Epidermal melanocyte (primary cell): ENCODE measurements at regions not wholly inside any gene's neighbourhood (a gene's known extent, or its start where the extent isn't known, plus 50 kb on each side); places are given as distances from the start of the nearest gene placed in this dataset.

Source experiments
- DNase-seq: peaks from one replicate; pipeline ENCODE4 v3.0.0; 2011; ENCODE audit warnings: low spot score; ENCODE audit not compliant: insufficient read length

GRCh38 chr6:148274809-148275208 lies 67.8 kb upstream of the SASH1 start:
- no peak for DNase-seq

GRCh38 chr6:148285205-148285604 lies 57.4 kb upstream of the SASH1 start:
- no peak for DNase-seq

- DNase-seq: no peak
These were observed 56.1 kb upstream of the SASH1 start for GRCh38 chr6:148286563-148286962.

- no peak for DNase-seq
These were observed 54.9 kb upstream of the SASH1 start for GRCh38 chr6:148287623-148288333.

GRCh38 chr6:148288541-148288940 lies 54.1 kb upstream of the SASH1 start:
- DNase-seq: no peak

GRCh38 chr6:148289153-148289552 lies 53.5 kb upstream of the SASH1 start:
- no peak for DNase-seq

GRCh38 chr6:148291876-148292275 lies 50.8 kb upstream of the SASH1 start:
- no peak for DNase-seq
